Adrenal gland (tissue), 9 donors: ENCODE measurements at regions not wholly inside any gene's neighbourhood (a gene's known extent, or its start where the extent isn't known, plus 50 kb on each side); places are given as distances from the start of the nearest gene placed in this dataset.

Source experiments
- DNase-seq, 7 donors: peaks; one replicate each; pipeline ENCODE4 v3.0.0-alpha.2; 2019 to 2020
- H3K27ac ChIP-seq, 5 donors: fragments of 200-600 bp; sonication (generic) in 4 of 5; 1 replicate in 3 of 5; 2 replicates in 2 of 5; pipeline versions ENCODE4 v1.5.1 to v1.8.0; 2016 to 2020; ENCODE audit warnings: mild to moderate bottlenecking in 1 of 5
- H3K27me3 ChIP-seq: fragments of 200-600 bp; 2 replicates; pipeline ENCODE4 v1.8.0; 2021
- H3K36me3 ChIP-seq, 2 donors: fragments of 200-600 bp; replicated peaks in 1 of 2; 1 replicate in 1 of 2; 2 replicates in 1 of 2; pipeline versions ENCODE4 v1.5.1 to v1.8.0; 2018 to 2022
- H3K4me1 ChIP-seq, 2 donors: fragments of 200-600 bp; replicated peaks in 1 of 2; 1 replicate in 1 of 2; 2 replicates in 1 of 2; pipeline versions ENCODE4 v1.5.1 to v1.8.0; 2018 to 2021
- H3K4me3 ChIP-seq, 4 donors: fragments of 200-600 bp; sonication (generic) in 3 of 4; one replicate each; pipeline ENCODE4 v1.5.1; 2016 to 2018
- H3K9me3 ChIP-seq, 3 donors: fragments of 200-600 bp; sonication (generic) in 1 of 3; replicated peaks in 1 of 3; 1 replicate in 2 of 3; 2 replicates in 1 of 3; pipeline versions ENCODE4 v1.5.1 to v1.8.0; 2016 to 2021
- POLR2A ChIP-seq, 2 donors: fragments of 450-650 bp; IDR thresholded peaks; one replicate each; pipeline ENCODE4 v1.6.1; 2017; ENCODE audit warnings: antibody characterized with exemption in 2 of 2, mild to moderate bottlenecking in 2 of 2, moderate library complexity in 1 of 2
- WGBS, 4 donors: extraction: QIAGEN DNeasy Blood & Tissue Kit in 2 of 4; methylation state at CpG; one replicate each; pipeline versions ENCODE4 v1.1.5 to v1.1.7; 2013 to 2017; 5-methylcytosine and 5-hydroxymethylcytosine counted together
- intact Hi-C, 2 donors: fragments of 100-400 bp; cut with DNase I; formaldehyde crosslinking; loops; one replicate each; pipeline versions ENCODE4 v1.14.1 to v1.15.0; 2022 to 2023
- TF ChIP-seq, protein P1 (sequence below), 6 experiments: fragments of 450-650 bp in 4 of 6; fragments of 200-600 bp in 2 of 6; sonication (generic) in 1 of 6; IDR thresholded peaks; 1 replicate in 5 of 6; 2 replicates in 1 of 6; pipeline versions ENCODE4 v1.5.1 to v1.8.0; 2016 to 2021; ENCODE audit warnings: antibody characterized with exemption in 6 of 6, mild to moderate bottlenecking in 2 of 6, moderate library complexity in 1 of 6
- donor health status: healthy with polysubstance abuse.
- donor health status: Bipolar disorder and iron deficiency.
- donor health status: DM: yes; HTN: yes; CAD: no.
- donor health status: DM: no; HTN: no; CAD: no.
- donor health status: DM: no; HTN: no; CAD: no.

DNA sequence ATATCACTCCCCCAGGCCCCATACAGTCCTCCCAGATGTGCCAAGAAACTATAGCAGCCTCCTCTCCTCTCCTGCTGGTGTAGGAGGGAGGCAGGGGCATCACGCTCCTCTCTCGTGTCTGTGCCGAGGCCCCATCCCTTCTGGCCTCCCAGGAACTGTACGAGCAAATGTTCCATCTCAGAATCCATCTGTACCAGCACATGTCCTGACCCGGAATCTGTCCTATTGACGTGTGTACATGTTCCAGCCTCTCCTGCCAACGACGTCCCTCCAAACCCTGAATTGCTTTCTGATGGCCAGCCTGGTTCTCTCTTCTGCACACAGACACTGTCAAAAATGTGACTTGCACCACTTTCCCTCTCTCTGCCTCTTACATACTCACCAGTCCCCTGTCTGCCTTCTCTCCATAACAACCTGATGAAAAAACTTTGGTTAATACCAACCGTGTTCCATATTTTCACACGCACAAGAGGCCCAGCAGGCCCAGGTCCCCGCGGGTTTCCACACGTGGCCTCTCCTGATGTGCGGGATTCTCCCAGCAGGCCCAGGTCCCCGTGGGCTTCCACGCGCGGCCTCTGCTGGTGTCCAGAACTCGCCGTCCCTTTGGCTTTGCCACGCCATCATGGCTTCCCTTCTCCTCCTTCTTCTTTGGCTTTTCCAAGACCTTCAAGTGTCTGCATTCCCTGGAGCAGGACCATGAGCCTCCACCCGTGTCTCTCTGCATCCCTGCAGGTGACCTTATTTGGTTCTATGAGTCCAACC is 125.2 kb upstream of the THBS2 start:
- H3K4me3 ChIP-seq = no peak overlapping the region
- intact Hi-C loops = no loop called here
- 92 to 94% (median 93%) methylated on average over 22 of the region's 22 CpGs for WGBS, 4 donors
- TF ChIP-seq POLR2A (IDR thresholded peaks at IDR 0.05) = no peak
- TF ChIP-seq, protein P1, sequence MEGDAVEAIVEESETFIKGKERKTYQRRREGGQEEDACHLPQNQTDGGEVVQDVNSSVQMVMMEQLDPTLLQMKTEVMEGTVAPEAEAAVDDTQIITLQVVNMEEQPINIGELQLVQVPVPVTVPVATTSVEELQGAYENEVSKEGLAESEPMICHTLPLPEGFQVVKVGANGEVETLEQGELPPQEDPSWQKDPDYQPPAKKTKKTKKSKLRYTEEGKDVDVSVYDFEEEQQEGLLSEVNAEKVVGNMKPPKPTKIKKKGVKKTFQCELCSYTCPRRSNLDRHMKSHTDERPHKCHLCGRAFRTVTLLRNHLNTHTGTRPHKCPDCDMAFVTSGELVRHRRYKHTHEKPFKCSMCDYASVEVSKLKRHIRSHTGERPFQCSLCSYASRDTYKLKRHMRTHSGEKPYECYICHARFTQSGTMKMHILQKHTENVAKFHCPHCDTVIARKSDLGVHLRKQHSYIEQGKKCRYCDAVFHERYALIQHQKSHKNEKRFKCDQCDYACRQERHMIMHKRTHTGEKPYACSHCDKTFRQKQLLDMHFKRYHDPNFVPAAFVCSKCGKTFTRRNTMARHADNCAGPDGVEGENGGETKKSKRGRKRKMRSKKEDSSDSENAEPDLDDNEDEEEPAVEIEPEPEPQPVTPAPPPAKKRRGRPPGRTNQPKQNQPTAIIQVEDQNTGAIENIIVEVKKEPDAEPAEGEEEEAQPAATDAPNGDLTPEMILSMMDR (IDR thresholded peaks at IDR 0.05) = no peak
- H3K27me3 ChIP-seq = no peaks in the 10 kb centered on the region
- no peaks in the 10 kb centered on the region for H3K36me3 ChIP-seq
- no peak overlapping the region for H3K27ac ChIP-seq
- H3K4me1 ChIP-seq = no peaks in the 10 kb centered on the region
- no peak for DNase-seq
- peaks cover 0 to 12% (median 0%) of the 10 kb centered on the region in 3 donors for H3K9me3 ChIP-seq

DNA sequence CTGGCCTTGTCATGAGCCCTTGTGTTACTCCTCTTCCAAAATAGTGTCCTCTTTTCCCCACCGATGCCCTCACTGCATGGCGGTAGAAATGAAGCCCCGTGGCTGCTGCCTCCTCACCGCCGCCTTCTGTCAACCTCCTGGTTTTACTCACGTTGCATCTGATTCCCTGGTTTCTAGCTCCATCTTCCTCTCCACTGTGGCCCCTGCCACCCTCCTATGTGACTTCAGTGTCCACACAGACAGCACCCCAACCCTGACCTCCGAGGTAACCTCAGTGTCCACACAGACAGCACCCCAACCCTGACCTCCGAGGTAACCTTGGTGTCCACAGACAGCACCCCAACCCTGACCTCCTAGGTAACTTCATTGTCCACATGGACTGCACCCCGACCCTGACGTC is 122.8 kb upstream of the THBS2 start:
- Histone ChIP-seq H3K27ac (no peak overlapping the region), H3K4me3 (no peak overlapping the region), H3K27me3 (no peaks in the 10 kb centered on the region), H3K36me3 (no peaks in the 10 kb centered on the region), H3K9me3 (peaks cover 0 to 12% (median 0%) of the 10 kb centered on the region in 3 donors), H3K4me1 (no peaks in the 10 kb centered on the region)
- DNase-seq = no peak
- WGBS, 4 donors = 93 to 96% (median 94%) methylated on average over 7 to 10 of the region's 10 CpGs
- TF ChIP-seq, protein P1 (IDR thresholded peaks at IDR 0.05) = no peak
- TF ChIP-seq POLR2A (IDR thresholded peaks at IDR 0.05) = no peak
- intact Hi-C loops = no loop called here

DNA sequence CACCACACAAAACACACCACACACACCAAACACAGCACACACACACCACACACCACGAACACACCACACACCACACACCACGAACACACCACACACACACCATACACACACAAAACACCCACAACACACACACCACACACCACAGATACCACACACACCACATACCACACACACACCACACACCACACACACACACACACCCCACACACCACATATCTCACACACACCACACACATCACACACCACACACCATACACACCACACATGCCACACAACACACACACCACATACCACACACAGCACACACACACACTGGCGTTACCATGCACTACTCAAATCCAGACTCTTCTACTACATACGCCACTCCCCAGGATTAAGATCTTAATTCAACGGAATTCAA is 118.9 kb upstream of the THBS2 start:
- H3K4me3 ChIP-seq = no peak overlapping the region
- no peaks in the 10 kb centered on the region for H3K27me3 ChIP-seq
- no peak overlapping the region for H3K27ac ChIP-seq
- TF ChIP-seq, protein P1 (IDR thresholded peaks at IDR 0.05) = no peak
- TF ChIP-seq POLR2A (IDR thresholded peaks at IDR 0.05) = no peak
- no peaks in the 10 kb centered on the region for H3K4me1 ChIP-seq
- intact Hi-C loops = no loop called here
- peaks cover 0 to 12% (median 0%) of the 10 kb centered on the region in 3 donors for H3K9me3 ChIP-seq
- no peak for DNase-seq
- no peaks in the 10 kb centered on the region for H3K36me3 ChIP-seq
- WGBS, 4 donors = 72 to 100% (median 75%) methylated on average over 3 to 5 of the region's 5 CpGs

GRCh38 chr6:169371344-169372127 is 117.9 kb upstream of the THBS2 start:
- Histone ChIP-seq H3K36me3 (no peaks in the 10 kb centered on the region), H3K4me3 (no peak overlapping the region), H3K27me3 (no peaks in the 10 kb centered on the region), H3K27ac (no peak overlapping the region), H3K9me3 (peaks cover 0 to 12% (median 0%) of the 10 kb centered on the region in 3 donors), H3K4me1 (no peaks in the 10 kb centered on the region)
- intact Hi-C loops = no loop called here
- DNase-seq = no peak
- WGBS, 4 donors = 73 to 84% (median 77%) methylated on average over 12 of the region's 12 CpGs
- no peak for TF ChIP-seq POLR2A (IDR thresholded peaks at IDR 0.05)
- TF ChIP-seq, protein P1 (IDR thresholded peaks at IDR 0.05) = no peak
